Breast epithelium (tissue), 3 donors: ENCODE measurements at regions not wholly inside any gene's neighbourhood (a gene's known extent, or its start where the extent isn't known, plus 50 kb on each side); places are given as distances from the start of the nearest gene placed in this dataset.

Experiments
- POLR2A ChIP-seq: fragments of 450-650 bp; IDR thresholded peaks from one replicate; pipeline ENCODE4 v1.6.1; 2016; ENCODE audit warnings: antibody characterized with exemption, mild to moderate bottlenecking, moderate library complexity
- POLR2AphosphoS5 ChIP-seq, 3 donors: sonication (generic); formaldehyde crosslinking; IDR thresholded peaks; one replicate each; pipeline ENCODE4 v1.6.1; 2017; ENCODE audit warnings: antibody characterized with exemption in 3 of 3
- TF ChIP-seq, protein P1 (sequence below), 3 donors: fragments of 450-650 bp; IDR thresholded peaks; one replicate each; pipeline ENCODE4 v1.5.1; 2016 to 2017; ENCODE audit warnings: antibody characterized with exemption in 3 of 3, mild to moderate bottlenecking in 3 of 3, moderate library complexity in 3 of 3

DNA sequence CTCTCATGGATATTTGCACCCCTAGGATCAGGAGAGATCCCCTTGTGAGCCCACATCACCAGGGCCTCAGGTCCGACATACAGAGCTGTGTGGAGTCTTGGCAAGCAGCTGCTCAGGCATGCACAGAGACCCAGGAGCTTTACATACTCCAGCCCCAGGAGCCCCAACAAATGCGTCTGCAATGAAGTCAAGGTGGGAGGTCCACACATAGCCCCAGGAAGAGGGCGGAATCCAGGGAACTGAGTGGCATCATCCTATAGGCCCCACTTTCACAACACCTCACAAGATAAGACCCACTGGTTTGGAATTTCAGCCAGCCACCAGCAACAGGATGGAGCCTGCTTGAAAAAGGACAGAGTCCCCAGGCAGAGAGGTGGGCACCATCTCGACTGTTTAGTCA is 106.7 kb downstream of the LSMEM1 start:
- TF ChIP-seq, protein P1, sequence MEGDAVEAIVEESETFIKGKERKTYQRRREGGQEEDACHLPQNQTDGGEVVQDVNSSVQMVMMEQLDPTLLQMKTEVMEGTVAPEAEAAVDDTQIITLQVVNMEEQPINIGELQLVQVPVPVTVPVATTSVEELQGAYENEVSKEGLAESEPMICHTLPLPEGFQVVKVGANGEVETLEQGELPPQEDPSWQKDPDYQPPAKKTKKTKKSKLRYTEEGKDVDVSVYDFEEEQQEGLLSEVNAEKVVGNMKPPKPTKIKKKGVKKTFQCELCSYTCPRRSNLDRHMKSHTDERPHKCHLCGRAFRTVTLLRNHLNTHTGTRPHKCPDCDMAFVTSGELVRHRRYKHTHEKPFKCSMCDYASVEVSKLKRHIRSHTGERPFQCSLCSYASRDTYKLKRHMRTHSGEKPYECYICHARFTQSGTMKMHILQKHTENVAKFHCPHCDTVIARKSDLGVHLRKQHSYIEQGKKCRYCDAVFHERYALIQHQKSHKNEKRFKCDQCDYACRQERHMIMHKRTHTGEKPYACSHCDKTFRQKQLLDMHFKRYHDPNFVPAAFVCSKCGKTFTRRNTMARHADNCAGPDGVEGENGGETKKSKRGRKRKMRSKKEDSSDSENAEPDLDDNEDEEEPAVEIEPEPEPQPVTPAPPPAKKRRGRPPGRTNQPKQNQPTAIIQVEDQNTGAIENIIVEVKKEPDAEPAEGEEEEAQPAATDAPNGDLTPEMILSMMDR (IDR thresholded peaks at IDR 0.05) = no peak
- TF ChIP-seq POLR2AphosphoS5 (IDR thresholded peaks at IDR 0.05) = no peak
- no peak for TF ChIP-seq POLR2A
